ENCODE measurements at regions not wholly inside any gene's neighbourhood (a gene's known extent, or its start where the extent isn't known, plus 50 kb on each side); places are given as distances from the start of the nearest gene placed in this dataset.
"Not testable (repeated sequence)": the region's sequence is repeated elsewhere in the genome, so short reads cannot be mapped to it uniquely, and the experiment has no call there.

DNA sequence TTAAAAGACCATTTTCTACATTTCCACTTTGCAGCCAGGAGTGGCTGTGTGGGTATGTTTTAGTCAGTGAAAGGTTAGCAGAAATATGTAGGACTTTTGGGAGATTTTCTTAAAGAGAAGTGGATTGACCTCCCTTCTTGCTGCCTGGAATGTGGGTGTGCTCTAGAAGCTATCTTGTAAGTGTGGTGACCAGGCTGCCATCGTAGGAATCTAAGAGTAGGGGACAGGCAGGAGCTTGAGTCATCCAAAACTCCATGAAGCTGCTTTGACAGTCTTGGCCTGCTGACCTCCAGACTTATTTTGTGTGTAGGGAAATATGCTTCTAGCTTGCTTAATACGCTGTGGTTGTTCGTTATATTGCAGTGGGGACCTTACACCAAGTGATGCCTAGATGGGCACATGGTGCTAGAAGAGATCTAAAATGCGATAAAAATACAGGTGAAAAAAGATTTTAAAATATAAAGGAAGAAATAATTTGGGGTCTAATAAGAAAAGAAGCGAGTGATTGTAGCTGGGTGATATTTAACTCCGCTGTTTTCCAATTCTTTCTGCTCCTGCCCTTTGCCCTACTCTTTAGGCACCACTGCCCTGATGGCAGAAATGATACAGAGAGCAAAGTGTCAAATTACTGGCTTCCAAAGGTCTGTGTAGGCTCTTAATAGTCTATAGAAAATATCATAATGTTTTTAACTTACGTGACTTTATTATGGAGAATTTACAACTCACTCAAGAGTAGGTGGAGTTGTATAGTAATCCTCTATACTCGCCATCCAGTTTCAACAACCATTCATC, 298.2 kb upstream of the ZNF608 start:
- DNase-seq (ENCODE audit: low spot score), result no peak

DNA sequence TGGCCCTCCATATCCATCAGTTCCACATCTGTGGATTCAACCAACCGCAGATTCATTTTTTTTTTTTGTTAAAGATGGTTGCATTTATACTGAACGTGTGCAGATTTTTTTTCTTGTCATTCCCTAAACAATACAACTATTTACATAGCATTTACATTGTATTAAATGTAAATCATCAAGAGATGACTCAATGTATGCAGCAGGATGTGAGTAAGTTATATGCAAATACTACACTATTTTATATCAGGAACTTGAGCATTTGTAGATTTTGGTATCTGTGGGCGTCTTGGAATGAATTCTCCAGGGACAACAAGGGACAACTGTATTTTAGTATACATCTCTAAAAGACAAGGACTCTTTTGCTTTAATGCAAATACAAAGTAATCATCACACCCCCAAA, 299.2 kb upstream of the ZNF608 start:
- no peak for DNase-seq (ENCODE audit: low spot score)

DNA sequence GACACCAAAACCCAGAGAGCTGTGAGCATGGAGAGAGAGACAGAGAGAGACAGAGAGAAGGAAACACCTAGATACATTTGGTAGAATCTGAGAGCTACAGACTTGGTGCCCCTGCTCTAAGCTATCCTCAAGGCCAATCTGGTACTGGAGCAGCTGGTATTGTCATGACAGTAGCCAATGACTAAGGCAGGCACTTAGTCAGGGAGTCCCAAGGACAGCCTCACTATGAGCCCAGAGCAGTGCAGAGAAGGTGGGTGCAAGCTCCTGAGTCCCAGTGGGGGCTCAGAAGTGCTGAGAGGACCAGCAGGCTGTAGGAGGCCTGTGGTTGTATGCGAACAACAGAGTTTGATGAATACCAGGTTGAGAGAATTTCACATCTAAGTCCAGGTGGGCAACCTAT, 300.4 kb upstream of the ZNF608 start:
- DNase-seq (ENCODE audit: low spot score), result no peak

DNA sequence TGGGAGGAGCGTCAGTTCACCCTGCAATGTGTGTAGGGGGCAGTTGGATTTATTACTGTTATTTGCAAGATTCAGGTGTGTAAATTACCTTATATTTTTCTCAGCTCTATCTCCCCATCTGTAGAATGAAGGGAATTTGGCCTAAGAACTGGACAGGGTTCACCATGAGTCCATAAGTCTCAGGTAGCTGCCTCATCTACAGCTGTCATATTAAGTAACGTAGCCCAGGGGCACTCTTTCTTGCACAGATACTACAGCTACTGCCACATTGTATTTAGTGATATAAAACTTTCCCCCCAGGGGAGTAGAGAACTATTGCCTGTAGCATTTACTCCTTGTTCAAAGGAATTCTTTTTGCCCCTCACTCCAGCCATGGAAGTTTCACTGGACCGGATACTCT, 301.4 kb upstream of the ZNF608 start:
- DNase-seq (ENCODE audit: low spot score), result no peak

DNA sequence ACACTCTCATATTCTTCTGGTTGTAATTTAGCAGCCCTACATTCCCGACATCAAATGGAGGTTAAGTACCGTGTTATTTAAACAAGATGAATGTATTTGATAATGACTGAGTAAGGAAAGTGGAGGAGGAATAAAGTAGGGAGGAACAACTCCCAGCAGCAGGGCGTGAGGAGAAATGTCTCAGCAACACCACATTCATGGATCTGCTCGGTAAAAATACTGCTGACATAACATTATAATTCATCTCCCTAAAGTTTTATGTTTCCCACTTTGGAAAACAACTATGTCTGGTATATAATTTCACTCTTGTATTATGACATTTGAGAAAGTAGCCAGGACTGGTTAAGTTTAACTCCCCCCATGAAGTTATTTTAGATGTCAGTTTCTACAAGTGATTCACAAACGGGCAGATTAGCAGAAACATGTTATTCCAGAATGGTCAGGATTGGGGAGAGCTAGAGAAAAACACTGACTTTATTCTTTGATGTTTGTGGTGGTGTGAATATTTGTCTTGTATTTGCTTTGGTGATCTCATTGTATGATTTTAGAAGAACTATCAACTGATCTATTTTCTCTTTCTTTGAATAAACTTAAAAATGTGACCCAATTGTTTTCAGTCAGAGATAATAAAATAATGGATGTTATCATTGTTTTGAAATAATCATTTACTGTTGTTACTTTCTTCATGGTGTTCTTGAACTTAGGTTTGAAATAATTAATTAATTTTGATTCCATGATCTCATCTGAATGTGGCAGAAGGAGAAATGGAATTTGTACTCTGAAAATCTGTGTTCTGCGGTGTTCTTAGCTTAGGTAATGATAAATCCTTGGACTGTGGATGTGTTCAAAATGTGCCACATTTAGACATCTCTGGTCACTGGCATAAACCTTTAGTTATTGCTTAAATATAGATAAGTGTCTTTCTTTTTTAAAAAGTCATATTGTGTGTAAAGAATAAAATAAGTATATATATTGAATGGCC, 303.6 kb upstream of the ZNF608 start:
- no peak for DNase-seq (ENCODE audit: low spot score)

DNA sequence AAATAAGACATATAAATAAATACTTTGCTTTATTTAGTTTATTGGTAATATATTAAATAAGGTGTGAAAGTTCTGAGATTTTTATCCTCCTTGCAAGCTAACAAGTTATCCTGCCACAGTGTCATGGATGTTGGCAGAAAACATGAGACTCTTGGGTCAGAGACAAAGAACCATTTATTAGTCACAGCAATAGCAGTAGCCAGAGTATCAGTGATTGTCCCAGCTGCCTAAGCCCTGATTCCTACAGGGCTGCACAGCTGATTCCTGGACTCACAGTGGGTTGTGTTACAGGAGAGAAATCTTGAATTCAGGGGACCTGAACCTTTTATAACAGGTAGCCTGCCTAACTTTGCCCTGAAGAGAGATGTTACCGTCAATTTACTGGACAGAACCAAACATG, 304.5 kb upstream of the ZNF608 start:
- no peak for DNase-seq (ENCODE audit: low spot score)

DNA sequence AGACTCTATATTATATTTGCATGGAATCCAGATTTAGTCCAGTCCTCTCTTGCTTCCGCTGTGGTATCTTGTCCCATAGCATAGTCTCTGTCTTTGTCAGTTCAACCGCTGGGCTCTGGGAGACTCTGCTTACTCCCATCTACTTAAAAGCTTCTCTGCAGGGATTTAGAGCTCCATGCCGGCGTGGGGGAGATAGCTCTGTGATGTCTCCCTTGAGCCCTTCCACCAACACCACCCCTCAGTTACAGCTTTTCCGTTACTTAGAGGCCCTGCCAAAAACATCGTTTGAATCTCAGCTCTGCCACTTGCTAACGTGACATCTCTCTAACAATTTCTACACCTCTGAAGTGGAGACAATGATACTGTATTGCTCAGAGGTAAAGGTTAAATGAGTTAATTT, 306.1 kb upstream of the ZNF608 start:
- DNase-seq (ENCODE audit: low spot score), result no peak

DNA sequence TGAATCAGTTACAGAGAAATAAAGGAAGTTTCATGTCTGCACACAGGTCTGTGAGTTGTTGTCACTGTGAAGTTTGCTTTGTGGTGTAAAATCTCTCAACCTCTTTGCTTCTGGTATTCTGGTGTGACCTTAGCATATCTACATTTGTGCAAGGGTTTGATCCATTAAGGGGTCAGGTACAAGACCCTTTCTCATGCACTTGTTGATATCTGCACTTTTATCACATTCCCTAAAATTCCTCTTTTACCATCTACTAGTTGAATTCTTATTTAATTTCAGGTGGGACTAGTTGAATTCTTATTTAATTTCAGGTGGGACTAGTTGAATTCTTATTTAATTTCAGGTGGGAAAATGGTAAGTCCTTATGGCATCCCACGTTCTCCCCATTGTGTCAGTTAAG, 306.7 kb upstream of the ZNF608 start:
- no peak for DNase-seq (ENCODE audit: low spot score)

DNA sequence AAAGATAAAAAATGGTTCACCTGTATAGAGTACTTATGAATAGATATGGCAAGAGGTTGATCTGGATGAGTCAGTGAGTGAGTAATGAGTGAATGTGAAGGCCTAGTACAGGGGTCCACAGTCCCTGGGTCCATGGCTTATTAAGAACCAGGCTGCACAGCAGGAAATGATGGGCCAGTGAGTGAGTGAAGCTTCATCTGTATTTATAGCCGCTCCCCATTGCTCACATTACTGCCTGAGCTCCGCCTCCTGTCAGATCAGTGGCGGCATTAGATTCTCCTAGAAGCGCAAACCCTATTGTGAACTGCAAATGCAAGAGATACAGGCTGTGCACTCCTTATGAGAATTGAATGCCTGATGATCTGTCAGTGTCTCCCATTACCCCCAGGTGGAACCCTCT, 307.7 kb upstream of the ZNF608 start:
- no peak for DNase-seq (ENCODE audit: low spot score)

DNA sequence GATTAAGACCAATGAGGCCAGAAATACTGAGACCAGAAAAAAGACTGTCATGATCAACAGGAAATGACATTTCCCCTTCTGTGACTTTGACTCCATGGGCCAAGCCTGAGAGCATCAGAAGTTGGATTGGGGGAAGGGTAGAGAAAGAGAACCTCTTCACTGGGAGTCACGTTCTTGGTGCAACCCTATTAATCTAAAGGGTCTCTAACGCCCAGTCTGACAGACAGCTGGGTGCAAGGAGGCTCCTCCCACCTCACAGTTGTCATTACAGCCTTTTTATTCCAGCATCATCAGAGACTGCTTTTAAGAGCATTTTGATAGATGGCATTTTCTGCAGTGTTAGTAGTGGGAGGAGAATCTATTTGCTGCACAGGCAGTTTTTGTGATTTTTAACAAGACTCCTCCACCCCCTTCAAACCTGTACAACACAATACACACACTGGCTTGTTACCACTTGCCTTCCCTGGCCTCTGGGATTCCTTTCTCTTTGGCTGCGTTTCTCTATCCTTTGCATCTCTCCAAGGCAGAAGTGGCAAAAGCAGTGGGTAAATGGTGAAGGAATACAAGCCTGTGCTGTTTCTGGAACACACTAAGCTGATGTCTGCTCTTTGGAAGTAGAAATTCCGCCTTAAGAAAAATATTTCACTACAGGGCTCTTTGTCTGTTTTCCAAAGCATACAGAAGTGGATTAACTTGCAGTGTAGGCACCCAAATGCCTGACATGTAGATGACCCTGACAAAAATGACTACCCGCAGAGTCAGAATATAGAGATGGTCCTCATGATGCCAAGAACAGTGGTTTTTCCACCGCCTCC, 310.4 kb upstream of the ZNF608 start:
- DNase-seq (ENCODE audit: low spot score), result no peak

DNA sequence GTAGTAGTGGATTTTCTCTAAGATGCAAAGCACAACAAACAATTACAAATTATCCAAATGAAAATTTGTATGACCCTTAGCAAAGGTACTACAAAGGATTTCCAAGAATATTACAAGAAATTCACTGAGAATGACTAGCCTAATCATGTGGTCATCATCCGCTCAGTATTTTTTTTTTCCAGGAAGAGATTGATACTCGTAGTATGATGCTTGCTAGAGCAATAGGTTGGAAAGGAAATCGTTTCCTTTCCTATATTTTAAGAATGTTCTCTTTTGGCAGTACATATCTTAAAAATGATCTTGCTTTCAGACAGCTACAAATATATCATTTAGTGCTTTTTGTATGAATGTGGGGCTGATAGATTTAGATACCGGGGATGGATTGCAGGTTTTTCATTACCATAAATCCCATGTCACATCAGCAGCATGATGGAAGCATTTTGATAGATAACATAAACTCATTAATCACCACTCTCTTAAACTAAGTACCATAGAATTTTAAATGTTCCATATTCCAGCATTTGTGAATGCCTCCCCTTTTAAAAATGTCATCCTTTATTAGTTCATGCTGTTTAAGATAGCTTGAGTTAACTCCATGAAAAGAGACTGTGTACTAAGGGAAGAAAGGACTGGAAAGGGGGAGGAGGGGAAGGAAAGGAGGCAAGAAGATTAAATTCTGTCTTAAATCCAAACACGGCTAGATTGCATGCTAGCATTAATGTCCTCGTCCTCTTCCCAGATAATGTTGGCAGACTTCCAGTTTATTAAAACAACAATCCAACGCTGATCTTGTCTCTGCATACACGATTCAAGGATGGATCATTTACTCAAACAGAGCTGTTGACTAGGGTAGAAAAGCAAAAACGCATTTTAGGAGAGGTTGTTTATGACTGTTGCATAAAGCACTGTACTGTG, 311.7 kb upstream of the ZNF608 start:
- DNase-seq (ENCODE audit: low spot score), result no peak

DNA sequence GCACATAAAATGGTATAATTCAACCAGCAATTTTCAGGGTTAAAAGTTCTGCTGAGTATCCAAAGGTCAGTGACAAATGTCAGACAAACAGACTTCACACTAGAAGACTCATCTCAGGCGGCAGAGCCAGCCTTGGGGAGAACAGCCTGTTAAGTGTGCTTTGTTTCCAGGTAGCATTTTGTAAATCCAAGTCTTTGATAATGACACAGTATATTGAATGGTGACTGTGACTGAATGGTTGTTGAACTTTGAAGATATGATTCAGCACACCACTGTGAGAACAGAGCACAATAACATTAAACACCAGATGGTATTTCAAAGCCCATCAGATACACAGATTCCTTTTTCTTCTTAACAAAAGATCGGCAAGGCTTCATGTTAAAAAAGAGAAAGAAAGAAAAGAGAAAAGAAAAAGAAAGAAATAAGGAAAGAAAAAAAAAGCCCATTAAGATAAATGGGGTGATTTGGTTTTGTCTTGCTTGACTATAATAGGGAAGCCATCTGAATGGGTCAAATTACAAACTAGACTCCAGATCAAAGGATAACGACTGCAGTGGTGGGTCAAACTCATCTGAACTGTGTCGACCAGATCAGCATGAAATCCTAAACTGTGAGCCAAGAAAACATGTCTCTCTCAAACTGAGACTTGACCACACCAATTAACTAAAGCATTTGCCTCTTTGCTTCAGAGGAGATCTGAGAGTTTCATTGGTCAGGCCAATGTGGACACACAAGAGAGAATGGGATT, 313.0 kb upstream of the ZNF608 start:
- DNase-seq (ENCODE audit: low spot score), result no peak

DNA sequence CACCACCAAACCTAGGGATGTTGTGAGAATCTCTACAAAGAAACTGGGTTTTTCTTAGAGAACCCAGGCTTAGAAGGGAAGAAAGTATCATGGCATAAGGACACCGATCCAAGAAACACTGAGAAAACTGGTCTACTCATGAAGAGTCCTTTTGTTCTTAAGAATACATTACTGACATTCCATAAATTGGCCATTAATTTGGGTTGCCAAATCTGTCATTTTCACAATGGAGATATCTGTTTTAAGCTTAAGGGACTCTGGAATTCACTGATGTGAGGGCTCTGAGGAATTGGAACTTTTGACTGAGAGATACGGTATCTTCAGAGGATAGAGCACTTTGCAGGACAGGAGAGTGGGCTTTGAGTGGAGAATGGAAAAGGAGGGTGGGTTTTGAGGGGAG, 315.3 kb upstream of the ZNF608 start:
- no peak for DNase-seq (ENCODE audit: low spot score)

DNA sequence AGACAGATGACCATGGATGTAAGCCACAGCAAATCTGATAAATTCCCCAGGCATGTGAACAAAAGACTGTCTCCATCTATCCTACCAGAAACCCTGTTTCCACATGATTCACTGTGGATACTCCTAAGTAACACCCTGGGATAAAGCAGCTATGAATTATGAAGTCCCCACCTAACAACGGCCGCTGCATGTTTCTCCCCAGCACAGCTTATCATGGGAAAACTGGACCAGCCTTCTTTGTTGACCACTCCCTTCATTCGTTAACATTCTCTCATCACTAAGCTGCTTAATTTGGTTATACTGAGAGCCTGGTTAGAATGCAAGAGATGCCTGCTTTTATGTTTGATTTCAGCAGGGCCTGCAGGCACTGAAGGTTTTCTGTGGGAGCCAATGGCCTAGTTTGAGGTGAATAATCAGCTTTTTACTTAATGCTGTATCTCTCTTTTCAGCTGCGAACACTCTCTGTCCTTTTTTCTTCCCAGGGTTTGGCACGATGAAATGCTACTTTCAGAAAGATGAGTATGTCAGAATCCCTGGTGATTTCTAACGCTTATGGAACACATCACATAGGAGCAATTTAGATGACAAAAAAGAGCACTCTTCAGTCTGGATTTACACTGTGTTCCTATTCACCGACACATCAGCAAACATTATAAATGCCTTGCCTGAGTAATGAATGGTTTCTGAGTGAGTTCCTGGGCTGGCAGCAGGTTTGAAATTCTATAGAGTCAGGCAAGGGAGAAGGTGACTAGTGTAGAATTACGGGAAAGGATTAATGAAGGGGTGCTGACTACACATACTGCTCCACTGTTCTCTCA, 318.4 kb upstream of the ZNF608 start:
- DNase-seq (ENCODE audit: low spot score), result no peak

DNA sequence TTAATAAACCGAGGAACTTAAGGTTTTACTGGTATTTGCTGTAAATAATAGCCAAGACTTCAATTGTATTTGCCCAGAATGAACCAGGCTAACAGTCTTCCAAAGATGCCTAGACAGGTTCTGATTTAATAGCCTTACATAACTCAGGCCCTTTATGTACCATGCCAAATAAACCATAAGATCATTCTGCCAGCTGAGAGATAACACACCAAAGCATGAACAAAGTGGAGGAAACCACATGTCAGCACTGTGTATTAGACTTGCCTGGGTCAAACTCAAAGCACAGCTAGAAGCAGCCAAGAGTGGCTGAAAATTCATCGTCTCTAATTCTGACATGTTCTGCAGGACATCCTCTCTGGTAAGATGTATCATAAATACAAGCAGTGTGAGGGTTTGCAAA, 319.3 kb upstream of the ZNF608 start:
- DNase-seq (ENCODE audit: low spot score), result no peak

DNA sequence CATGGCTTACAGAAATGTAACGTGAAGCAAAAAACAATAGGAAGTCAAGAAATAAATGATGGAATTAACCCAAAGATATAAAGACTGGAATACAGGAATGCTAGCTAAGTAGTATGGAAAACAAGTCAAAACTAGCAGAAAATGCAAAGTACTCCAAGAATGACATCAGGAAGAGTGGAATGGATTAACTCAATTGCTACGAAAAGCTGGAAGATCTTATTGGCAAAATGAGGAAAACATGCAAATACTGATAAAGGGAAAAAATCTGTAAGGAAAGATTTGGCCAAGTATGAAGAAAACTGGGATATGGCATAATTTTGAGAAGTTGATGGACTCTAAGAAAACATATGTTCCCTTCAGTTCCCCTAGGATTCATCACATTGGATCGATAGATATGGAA, 324.5 kb upstream of the ZNF608 start:
- DNase-seq (ENCODE audit: low spot score), result no peak

DNA sequence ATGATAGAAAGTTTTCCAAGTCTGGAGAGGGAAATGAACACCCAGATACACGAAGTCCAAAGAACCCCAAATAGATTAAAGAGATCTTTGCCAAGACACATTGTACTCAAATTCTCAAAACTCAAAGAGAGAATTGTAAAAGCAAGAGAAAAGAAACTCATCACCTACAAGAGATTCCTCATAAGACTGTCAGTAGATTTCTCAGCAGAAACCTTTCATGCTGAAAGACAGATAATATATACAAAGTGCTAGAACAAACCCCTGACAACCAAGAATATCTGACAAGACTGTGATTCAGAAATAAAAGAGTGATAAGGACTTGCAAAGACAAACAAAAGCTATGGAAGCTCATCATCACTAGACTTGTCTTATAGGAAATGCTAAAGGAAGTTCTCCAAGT, 326.7 kb upstream of the ZNF608 start:
- no peak for DNase-seq (ENCODE audit: low spot score)

DNA sequence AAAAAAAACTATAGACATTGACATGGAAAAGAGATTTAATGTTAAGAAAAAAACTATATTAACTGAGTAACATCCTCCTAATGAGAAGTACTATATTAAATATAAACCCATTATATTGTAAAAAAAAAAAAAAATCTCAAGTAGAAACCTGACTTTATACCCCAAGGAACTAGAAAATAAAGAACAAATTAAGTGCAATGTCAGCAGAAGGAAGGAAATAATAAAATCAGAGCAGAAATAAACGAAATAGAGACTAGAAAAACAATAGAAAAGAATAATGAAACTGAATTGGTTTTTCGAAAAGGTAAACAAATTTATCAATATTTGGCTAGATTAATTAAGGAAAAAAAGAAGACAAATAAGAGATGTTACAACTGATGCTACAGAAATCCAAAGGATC, 329.1 kb upstream of the ZNF608 start:
- no peak for DNase-seq (ENCODE audit: low spot score)

DNA sequence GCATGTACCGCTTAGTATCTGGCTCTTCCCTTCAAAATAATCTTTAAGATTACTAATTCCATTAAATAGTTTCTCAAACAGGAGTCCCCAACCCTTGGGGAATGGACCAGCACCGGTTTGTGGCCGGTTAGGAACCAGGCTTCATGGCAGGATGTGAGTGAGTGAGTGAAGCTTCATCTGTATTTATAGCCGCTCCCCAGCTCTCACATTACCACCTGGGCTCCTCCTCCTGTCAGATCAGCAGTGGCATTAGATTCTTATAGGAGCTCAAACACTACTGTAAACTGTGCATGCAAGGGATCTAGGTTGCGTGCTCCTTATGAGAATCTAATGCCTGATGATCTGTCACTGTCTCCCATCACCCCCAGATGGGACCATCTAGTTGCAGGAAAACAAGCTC, 332.6 kb upstream of the ZNF608 start:
- not testable (repeated sequence) for DNase-seq (ENCODE audit: low spot score)

DNA sequence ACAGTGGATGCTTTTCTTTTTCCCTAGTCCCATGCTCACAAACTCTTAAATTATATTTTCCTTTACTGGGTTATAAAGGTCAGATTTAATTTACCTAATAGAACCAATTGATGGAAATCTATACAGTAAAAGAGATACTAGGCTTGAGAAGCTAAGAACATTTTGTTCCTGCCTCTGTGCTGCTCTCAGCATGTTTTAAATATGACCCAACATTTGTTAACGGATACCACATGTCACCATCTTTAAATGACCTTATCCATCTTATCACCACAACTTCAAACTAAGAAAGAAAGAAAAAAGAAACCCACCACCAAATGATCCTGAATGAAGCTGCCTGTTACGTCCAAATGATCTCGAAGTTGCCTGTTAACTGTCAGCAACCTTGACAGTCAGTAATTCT, 334.7 kb upstream of the ZNF608 start:
- no peak for DNase-seq (ENCODE audit: low spot score)

Measured in GM03348 (cell line).